ENCODE measurements at regions not wholly inside any gene's neighbourhood (a gene's known extent, or its start where the extent isn't known, plus 50 kb on each side); places are given as distances from the start of the nearest gene placed in this dataset.

- TF ChIP-seq EZH2phosphoT487 (IDR thresholded peaks at IDR 0.05; ENCODE audit: low read depth) = no peak
- TF ChIP-seq CTCF (IDR thresholded peaks at IDR 0.05; ENCODE audit: low read depth, low read length) = no peak
Measured at GRCh38 chr20:58026361-58026760, 202.1 kb downstream of the ANKRD60 start.
